ENCODE measurements at regions not wholly inside any gene's neighbourhood (a gene's known extent, or its start where the extent isn't known, plus 50 kb on each side); places are given as distances from the start of the nearest gene placed in this dataset.

DNA sequence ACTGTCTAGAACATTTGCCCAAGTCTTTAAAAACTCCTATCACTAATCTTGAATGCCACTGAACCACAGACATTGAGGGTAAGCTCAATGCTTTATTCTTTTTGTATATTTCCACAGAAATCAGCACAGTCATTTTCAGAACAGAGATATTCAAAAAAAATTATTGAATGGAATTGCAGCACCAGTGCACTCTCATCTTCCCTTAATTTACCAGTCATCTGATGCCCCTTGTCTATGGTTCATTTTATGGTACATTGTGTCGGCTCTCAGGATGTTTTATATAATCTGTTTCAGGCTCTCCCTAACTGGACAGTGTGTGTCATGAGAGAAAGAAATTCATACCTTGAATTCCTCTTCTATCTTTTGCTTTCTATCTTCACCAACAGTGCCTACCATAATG, 158.4 kb upstream of the NR4A3 start:
- H3K27ac ChIP-seq (ENCODE audit: low read depth, low read length) = no peak overlapping the region
- H2AFZ ChIP-seq (ENCODE audit: low read length) = no peak overlapping the region
- H2BK15ac ChIP-seq (ENCODE audit: low read length) = no peak overlapping the region
- CTCF ChIA-PET (ENCODE audit: partially characterized antibody) = no interaction called here
- no peaks in the 10 kb centered on the region for H3K4me1 ChIP-seq (replicated peaks in 1 of 4; ENCODE audit: control insufficient read depth in 3 of 4, insufficient read depth in 4 of 4, low read length in 3 of 4)
- H3K79me2 ChIP-seq (ENCODE audit: control insufficient read depth in 1 of 2, insufficient read depth in 2 of 2, low read length in 2 of 2) = no peaks in the 10 kb centered on the region
- no peak overlapping the region for H4K91ac ChIP-seq (replicated peaks; ENCODE audit: insufficient read length, low read length)
- POLR2A ChIA-PET (ENCODE audit: partially characterized antibody) = no interaction called here
- no peak overlapping the region for H4K5ac ChIP-seq (ENCODE audit: insufficient read length, low read depth, low read length)
- FAIRE-seq (no peak), DNase-seq (ENCODE audit: low read depth in 1 of 2, low spot score in 2 of 2) (no peak)
- no peak overlapping the region for H2AK5ac ChIP-seq (ENCODE audit: low read depth, low read length)
- TF ChIP-seq SP1 (IDR thresholded peaks at IDR 0.05; ENCODE audit: low read depth, low read length) = no peak
- H2BK5ac ChIP-seq (ENCODE audit: low read depth, low read length) = no peak overlapping the region
- WGBS, 2 experiments (ENCODE audit: extremely low coverage in 1 of 2, insufficient coverage in 1 of 2, insufficient read length in 1 of 2, insufficient replicate concordance in 2 of 2, low coverage in 1 of 2, low lambda C conversion rate in 2 of 2, missing lambda C conversion rate in 1 of 2) = 96% methylated on average over 1 of the region's 1 CpG; no CpG with 5 or more reads in 1 of the 2 experiments
- H3K4me3 ChIP-seq (ENCODE audit: extremely low read depth in 1 of 4, insufficient read depth in 2 of 4, low read depth in 3 of 4, low read length in 4 of 4) = no peak overlapping the region
- no peaks in the 10 kb centered on the region for H4K20me1 ChIP-seq (replicated peaks in 1 of 2; ENCODE audit: control insufficient read depth in 1 of 2, insufficient read depth in 2 of 2, low read length in 2 of 2)
- H3K79me1 ChIP-seq (ENCODE audit: low read depth, low read length) = no peaks in the 10 kb centered on the region
- no peak overlapping the region for H2BK20ac ChIP-seq (ENCODE audit: low read length)
- no peaks in the 10 kb centered on the region for H3K23me2 ChIP-seq (ENCODE audit: low read depth, low read length)
- no peak overlapping the region for H3K9ac ChIP-seq (replicated peaks in 1 of 4; ENCODE audit: extremely low read depth in 1 of 4, low read depth in 3 of 4, low read length in 3 of 4)
- H3K23ac ChIP-seq (ENCODE audit: insufficient read length) = no peak overlapping the region
- H3K14ac ChIP-seq (ENCODE audit: insufficient read length) = no peak overlapping the region
- H3K36me3 ChIP-seq (ENCODE audit: control insufficient read depth in 2 of 4, insufficient read depth in 4 of 4, low read length in 3 of 4) = no peaks in the 10 kb centered on the region; a peak in 1 of 8 replicates
- no peaks in the 10 kb centered on the region for H3K27me3 ChIP-seq (replicated peaks in 1 of 4; ENCODE audit: control insufficient read depth in 3 of 4, extremely low read depth in 1 of 4, insufficient read depth in 3 of 4, low read length in 3 of 4)
- H2BK12ac ChIP-seq (ENCODE audit: low read depth, low read length) = no peak overlapping the region
- no peaks in the 10 kb centered on the region for H3K9me3 ChIP-seq (ENCODE audit: insufficient read depth in 2 of 2, low read depth in 1 of 2, low read length in 1 of 2)
- H2BK120ac ChIP-seq (replicated peaks; ENCODE audit: low read depth, low read length) = no peak overlapping the region
- no peak overlapping the region for H4K8ac ChIP-seq (ENCODE audit: extremely low read depth, insufficient read depth, low read length)
- no peak overlapping the region for H3K18ac ChIP-seq (ENCODE audit: extremely low read depth, low read length)
- H3K4ac ChIP-seq (replicated peaks; ENCODE audit: insufficient read length, low read depth, low read length) = no peak overlapping the region
- no peak overlapping the region for H3K4me2 ChIP-seq (ENCODE audit: insufficient read depth in 1 of 2, low read depth in 2 of 2, low read length in 2 of 2)
- H3K56ac ChIP-seq (replicated peaks; ENCODE audit: insufficient read length, low read depth, low read length) = no peak overlapping the region
